Stimulated activated CD8-positive, alpha-beta memory T cell treated with anti-CD3 and anti-CD28 coated beads, Interleukin-15, amount 100 ng/mL, for 1 hour (primary cell): ENCODE measurements at regions not wholly inside any gene's neighbourhood (a gene's known extent, or its start where the extent isn't known, plus 50 kb on each side); places are given as distances from the start of the nearest gene placed in this dataset.

ENCODE experiments used
- DNase-seq: peaks from one replicate; pipeline ENCODE4 v3.0.0-alpha.2; 2020; ENCODE audit warnings: low read depth

DNA sequence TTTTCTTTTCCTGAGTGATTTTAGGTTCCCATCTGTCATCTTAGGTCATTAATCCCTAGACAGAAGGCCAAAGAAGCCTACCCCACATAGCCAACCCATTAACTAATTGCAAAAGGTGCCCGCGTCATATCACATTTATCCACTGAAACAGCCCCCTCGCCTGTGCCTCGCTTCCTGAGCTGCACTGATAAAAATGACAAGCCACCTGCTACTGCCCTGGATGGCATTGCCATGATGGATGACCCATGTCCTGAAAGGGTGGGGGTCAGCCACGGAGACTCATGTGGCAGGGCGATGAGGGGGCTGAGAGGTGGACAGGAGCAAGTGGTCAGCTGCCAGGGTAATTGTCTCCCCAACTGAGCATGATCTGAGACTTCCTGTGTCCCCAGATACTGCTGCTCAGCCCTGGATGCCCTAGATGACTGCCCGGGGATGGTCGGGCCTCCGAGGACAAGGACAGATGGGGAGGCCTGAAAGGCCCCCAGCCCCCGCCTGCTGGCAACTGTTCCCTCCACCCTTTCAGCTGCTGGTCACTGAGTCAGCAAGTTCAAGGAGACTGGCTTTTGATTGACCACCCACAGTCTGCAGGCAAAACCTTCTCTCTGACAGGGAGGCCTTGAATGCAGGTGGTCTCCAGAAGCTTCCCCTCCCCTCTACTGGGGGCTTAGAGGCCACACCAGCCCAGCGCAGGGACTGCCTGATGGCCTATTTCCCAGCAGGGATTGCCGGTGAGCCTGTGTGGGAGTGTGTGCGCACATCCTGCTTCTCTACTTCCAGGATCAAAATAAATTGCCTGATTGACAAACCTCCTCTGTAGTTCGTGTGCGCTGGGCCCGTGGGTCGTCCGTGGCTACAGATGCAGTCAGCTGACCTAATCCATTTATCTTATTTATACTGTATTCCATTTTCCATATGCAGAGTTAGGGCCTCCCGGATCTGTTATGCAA is 496.3 kb downstream of the BCOR start:
- DNase-seq = no peak

DNA sequence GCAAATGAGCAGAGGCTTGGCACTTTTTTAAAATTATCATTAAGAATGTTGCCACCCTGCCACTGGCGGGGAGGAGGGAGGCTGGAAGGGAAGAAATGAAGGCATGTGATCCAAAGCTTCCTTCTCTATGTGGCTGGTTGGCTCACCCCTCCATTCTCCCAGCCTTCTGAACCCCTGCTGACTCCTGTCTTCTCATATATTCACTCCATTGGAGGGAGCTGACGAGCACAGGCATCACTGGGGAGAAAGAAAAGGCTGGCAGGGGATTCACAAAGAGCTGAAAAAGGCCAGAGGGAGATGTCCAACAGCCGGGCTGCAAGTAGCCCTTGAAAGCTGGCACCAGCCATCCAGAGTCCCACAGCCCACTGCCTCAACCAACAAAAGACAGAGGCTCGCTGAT is 495.6 kb downstream of the BCOR start:
- no peak for DNase-seq

DNA sequence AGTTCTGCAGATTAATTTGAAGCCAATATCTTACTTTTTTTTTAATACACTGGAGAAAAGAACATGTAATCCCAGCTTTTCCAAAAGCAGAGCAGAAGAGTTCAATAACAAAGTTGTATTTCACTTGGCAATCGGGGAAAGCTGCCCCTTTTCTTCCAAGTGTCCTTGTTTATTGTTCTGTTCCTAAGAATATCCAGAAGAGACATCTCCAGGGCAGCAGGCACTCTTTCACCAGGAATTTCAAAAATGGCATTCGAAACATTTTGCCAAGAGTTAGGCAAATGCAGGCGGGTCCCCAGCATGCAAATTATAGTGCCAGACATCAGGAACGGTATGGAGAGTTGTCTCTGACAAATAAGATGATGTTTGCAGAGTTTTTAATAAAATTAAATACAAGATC is 494.5 kb downstream of the BCOR start:
- DNase-seq = no peak

DNA sequence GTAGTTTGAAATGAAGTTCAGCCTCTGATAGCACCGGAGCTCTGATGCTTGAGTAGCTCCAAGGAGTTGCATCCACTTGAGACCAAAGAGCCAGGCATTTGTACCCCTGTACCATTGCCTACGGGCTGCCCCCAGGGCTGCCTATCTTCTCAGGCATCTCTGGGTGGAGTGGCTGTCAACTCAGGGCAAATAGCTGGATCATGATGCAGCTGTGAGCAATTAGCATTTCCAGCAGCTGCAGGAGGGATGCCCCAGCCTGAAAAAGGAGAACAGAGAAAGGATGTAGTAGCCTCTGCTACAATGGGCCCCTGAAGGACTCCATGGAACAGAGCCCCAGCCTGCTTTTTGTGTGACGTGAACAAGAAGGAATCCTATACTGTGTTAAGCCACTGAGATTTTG is 492.6 kb downstream of the BCOR start:
- DNase-seq = no peak

DNA sequence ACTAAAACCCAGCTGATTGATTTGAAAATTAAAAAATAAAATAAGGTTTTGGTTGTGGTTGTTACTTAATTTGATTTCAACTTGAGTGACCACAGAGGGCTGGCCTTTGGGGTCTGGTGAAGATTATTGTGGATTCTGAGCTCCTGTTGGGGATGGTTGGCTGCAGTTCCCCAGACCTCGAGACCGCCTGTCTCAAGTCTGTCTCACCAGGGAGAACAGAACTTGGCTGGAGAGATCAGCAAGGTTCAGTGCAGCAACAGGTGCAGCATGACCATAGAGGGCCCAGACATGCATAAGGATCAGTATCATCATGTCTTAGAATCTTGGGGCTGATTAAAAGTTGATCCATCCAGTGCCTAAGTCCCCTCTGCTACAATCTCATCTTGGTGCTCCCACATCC is 491.9 kb downstream of the BCOR start:
- DNase-seq = no peak

DNA sequence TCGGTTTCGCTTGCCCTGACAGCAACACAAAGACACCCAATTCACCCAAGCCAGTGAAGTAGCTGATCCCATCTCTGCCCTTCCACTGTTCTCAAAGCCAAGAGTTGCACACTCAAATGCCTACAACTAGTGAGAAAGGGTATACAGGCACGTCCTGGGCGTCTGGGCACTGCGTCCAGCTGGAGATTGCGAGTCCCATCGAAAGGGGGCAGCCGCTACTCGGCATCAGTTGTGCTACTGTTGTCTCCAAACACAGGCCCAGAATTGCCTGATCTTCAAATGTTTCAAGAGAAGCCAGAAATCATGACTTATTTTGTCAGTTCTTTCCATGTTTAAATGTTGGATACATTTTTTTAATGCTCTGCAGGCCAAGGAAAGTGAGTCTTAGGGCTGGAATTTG is 487.8 kb downstream of the BCOR start:
- DNase-seq = no peak

DNA sequence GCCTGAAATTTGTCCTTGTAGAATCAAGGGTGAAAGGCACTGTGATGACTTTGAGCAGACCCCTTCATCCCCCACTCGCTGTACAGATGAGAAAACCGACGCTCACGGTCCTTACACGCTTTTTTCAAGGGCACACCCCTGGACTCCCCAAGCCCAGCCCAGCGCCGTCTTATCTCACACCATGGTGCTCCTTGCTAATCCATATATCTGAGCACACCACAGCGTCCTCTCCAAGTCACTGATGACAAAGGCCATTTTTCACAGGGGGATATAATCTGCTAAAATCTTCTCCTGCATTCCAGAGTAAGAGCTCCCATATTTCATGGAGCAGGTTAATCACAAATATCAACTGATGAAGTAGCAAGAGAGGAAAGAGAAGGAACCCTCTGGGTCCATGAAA is 486.3 kb downstream of the BCOR start:
- no peak for DNase-seq

DNA sequence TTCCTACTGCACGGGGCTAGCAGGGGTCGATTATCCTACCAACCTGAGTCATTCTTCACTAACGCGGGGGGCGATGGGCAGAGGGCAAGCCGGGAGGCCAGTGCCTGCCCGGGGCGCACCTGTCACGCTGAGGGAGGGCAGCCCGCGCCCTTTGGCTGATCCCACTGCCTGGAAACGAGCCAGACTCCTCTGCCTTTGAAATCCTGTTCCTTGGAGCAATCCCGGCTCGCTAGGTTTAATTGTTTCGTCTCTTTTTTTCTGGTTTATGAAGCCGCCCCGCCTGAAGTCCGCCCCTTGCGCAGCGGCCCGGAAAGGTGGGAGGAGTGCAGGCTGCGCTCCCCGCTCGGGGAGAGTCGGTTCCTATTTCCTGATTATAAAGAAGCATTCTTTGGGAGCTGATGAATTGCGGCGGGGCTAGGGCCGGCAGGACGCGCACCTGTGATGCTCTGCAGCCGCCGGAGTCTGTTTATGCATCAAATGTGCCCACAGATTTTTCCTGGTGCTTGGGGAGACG is 484.2 kb downstream of the BCOR start:
- DNase-seq = no peak

DNA sequence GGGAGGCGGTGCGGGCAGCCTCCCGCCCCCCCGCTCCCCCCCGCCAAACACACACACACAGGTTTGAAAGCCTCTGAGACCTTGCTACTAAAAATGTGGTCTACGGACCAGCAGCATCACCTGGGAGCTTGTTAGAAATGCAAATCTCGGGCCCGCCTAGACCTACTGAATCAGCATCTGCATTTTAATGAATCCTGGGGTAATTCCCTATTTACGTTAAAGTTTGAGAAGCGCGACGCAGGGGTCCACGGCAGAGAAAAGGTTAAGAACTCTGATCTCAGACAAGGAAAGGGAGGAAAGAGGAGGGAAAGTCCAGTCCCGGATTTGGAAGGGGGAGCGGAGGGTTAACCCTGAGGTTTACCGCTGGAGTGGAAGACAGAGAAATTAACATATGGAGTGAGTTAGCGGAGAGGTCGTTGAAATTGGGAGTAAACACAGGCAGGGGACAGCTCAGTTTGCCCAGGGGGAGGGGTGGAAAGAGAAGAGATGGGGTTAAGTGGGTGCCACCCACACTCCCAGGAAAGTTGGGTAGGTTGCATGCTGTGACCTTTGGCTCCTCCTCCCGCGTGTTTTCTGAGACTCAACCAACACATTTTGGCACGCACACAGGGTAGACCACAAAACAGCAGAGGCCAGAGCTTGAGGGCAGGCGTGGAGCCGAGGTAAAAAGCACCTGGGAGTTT is 483.6 kb downstream of the BCOR start:
- DNase-seq = no peak

DNA sequence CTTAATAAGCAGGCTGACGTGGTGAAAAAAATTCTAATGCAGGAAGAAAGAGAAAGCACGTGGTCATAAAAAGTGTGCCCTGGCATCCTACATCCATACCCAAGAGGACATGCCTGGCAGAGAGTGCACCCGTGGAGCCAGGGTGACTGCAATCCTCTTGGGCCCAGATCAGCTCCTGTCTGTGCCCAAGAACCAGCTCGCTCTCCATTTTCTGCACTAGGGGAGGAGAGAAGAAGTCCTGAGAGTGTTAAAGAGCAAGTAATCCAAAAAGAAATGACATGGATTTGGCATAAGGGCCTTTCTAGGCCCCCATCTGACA is 483.1 kb downstream of the BCOR start:
- DNase-seq = no peak

DNA sequence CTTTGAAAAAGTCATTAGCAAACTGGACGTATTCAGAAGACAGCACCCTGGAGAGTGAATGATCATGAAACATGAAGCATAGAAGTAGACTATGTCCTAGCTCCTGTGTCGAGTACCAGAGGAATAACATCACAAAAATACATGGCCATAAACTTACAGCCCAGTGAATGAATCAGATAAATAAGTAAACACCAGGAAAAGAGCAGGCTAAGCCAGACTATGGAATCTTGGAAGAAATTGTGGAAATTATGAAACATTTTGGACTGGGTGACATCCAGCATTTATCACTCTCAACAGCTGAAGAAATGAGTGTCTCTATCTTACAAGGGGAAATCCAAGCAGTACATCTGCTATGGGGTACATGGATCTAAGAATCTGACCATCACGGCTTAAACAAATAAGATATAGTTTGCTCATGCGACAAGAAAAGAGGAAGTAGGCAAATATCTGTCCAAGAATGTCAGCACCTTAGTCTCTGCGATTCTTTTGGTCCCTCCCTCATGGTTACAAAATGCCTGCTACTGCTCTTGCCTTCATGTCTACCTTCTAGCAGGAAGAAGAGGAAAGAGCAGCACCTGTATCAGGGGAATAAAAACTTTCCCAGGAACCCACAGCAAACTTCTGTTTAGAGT is 481.5 kb downstream of the BCOR start:
- DNase-seq = no peak

DNA sequence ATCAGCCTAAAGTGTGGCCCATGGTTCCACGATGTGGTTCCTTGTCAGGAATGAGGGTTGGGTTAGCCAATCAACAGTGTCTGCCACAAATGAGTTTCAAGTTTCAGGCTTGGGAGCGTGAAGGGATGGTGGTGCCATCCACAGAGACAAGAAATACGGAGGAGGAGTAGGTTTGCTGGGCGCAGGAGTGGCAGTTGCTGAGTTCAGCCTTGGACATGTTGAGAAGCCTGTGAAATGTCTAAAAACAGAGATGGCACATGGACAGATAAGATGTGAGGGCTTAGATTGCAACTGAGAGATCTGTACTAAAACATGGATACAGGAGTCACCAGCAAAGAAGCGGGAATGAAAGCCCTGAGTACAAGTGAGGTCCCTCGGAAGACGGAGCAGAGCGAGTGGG is 481.0 kb downstream of the BCOR start:
- no peak for DNase-seq

DNA sequence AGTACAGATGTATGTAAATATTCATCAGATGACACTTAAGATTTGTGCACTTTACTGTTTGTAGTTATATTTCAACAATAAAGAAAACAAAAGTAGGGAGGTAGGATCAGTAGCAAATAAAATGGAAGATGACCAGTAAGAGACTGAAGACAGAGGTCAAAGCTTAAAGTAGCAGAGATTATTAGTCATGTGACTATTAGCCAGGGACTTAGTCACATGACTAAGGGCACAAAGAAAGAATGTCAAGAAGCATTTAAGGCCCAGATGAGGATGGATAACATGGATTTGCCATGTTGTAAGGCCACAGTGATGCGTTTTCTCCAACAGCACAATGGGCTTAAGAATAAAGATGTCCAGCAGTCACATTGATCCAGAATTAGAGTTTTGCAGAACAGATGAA is 479.6 kb downstream of the BCOR start:
- DNase-seq = no peak

DNA sequence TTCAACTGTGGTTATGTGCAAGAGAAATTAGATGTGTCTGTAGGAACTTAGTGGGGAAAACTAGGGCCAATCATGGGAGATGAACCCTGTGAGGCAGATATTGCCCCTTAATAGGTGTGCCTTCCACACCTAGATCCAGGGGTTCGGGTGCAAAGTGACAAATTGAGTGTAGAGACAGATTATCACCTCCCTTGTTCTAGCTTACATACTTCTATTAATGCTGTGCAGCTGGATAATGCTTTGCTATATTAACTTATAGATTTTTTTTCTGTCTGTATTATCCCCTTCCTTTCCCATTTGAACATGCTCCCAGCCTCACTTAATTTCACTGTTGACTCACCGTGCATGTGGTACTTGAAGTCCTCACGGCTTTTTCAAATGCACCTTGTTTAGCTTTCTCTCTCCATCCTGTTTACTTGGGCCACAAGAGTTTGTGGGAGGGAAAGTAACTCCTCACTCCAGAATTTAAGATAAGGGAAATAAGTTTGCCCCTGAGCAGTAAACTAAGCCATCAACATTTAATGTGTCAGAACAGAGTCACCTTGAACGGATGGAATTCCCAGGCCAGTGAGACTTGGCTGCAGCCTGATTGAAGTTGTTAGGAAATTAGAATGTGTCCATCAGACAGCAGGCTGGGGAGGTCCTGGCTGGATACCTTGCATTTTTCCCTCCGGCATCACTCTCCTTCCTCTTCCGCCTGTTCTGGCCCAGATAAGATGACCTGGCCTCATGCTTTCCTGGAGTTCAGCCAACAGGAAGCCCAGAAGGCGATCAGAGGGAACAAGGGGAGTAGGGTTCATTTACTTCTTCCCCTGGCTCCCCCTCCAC is 478.4 kb downstream of the BCOR start:
- no peak for DNase-seq

DNA sequence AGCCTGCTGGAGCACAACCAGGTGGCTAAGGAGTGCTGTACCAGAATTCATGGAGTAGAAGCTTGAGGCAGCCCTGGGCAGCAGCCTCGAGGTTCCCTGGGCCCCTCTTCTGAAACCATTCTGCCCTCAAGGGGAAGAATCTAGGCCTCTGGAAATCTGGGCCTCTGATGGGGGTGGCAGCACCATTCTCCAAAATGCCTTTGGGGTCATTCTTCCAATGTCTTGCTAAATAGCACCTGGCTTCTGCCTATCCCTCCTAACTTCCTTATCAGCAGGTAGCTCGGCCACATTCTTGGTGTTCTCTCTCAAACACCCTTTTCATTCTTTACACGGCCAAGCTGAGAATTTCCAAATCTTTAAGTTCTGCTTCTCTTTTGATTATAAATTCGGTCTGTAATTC is 473.6 kb downstream of the BCOR start:
- no peak for DNase-seq

DNA sequence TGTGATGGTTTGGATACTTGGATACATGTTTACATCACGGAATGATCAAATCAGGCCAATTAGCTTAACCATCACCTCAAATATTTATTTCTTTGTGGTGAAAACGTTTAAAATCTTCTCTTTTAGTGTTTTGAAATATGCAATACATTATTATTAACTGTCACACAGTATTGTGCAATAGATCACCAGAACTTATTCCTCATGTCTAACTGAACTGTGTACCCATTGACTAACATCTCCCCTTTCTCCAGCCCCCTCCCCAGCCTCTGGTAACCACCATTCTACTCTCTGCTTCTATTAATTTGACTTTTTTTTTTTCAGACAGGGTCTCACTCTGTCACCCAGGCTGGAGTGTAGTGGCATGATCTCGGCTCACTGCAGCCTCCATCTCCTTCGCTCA is 471.9 kb downstream of the BCOR start:
- no peak for DNase-seq

DNA sequence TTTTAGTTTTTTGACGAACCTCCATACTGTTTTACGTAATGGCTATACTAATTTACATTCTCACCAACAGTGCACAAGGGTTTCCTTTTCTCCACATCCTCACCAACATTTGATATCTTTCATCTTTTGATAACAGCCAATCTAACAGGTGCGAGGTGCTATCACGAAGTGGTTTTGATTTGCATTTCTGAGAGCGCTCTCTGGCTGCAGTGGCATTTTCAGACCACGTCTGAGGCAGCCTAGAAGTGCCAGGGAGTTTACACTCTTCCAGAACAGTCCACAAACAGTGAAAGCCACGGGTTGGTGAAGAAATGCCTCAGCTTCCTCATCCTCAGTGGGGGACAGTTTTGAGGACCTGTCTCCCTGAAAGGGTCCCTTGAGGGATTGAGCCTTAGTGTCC is 471.0 kb downstream of the BCOR start:
- no peak for DNase-seq

DNA sequence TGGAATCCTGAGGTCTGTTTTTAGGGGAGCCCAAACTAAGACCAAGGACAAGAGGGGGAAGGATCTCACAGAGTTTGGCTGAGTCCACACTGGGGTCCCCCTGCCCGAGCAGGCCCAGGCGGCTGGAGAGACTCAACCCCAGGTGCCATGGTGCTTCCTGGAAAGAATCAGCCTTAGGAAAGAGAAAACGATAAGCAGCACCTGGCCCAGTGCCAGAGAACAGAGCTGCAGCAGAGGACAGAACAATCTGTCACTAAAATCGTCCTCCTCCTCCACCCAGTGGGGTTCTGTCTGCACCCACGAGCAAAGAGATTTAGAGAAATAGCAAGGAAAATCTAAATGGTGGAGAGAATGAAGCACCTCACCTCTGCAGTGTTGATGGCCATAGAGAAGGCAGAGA is 470.5 kb downstream of the BCOR start:
- no peak for DNase-seq

DNA sequence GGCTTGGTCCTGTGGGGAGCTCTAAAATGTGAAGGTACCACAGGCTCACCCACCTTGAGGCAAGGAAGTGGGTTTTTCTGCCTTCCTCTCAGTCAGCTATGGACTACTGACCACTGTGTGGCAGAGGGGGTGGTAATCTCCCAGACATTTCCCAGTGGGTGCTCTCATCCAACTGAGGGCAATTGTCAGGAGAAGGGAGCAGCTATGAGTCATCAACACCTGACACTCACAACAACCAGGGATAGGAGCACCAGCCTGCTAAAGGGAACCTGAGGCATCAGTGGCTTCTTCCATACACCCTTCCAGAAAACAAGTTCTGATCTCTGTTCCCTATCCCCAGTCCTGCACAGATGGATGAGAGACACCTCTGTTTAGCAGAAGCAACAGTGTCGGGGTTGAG is 468.8 kb downstream of the BCOR start:
- DNase-seq = no peak

DNA sequence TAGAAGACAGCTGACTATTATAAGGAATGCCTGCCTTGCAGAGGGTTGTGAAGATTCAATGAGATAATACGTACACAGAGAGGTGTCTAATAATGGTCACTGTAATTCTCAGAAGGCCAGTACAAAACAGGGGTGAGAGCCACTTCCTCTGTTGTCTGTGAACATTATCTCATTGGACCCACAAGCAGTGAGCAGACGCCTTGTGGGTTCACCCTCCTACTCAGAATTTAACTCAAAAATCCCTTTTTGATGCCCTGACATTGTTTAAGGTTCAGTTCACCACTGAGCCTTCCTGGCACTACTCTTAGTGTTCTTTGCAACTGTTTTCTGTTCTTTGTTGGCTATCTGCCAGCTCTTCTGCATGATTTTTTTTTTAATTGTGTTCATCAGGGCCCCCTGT is 467.4 kb downstream of the BCOR start:
- no peak for DNase-seq

DNA sequence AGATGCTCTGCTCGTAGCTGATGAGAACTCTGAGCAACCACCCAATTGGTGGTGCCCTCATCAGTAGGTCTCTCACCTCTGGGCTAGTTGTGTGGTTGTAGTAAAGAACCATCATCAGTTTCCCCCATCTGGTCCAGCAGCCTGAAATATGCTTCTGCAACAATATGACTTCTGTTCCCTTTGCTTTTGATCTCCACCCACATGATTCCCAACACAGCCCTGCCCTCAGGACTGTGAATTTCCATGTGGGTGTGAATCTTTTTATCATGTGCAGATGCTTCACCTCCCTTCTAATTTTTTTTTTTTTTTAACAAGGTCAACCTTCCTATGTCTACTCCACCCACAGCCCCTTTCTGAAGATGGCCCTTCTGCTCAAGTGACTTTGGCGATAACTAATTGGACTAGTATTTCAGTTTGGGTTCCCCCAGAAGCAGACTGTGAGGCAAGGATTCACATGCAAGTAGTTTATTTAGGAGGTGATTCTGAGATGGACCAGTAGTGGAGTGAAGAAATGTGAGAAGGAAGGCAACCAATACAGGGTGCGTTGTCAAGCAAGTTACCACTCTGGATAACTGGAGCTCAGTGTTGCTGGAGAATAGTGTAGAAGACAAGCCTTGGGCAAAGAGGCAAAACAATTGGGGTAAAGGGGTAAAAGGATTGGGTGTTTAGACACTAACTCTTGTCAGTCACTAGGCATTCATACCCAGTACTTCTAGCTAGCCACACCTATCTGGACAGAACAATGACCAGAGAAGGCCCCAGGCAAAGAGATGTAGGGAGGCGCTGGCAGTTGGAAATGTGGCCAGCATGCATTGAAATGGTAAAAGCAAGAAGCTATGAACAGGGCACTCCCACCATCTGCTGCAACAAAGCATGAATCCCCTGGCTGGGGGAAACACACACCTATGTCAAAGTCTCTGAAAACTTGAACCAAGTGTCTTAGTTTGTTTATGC is 466.2 kb downstream of the BCOR start:
- DNase-seq = no peak
